Lower leg skin (tissue), 3 donors: ENCODE measurements at regions not wholly inside any gene's neighbourhood (a gene's known extent, or its start where the extent isn't known, plus 50 kb on each side); places are given as distances from the start of the nearest gene placed in this dataset.

Source experiments
- POLR2A ChIP-seq, 2 donors: fragments of 450-650 bp; IDR thresholded peaks; one replicate each; pipeline ENCODE4 v1.6.1; 2016 to 2017; ENCODE audit warnings: antibody characterized with exemption in 2 of 2, mild to moderate bottlenecking in 1 of 2, moderate library complexity in 1 of 2
- TF ChIP-seq, protein P1 (sequence below), 3 donors: fragments of 450-650 bp; IDR thresholded peaks; one replicate each; pipeline ENCODE4 v1.5.1; 2016; ENCODE audit warnings: antibody characterized with exemption in 3 of 3, mild to moderate bottlenecking in 3 of 3, moderate library complexity in 2 of 3

DNA sequence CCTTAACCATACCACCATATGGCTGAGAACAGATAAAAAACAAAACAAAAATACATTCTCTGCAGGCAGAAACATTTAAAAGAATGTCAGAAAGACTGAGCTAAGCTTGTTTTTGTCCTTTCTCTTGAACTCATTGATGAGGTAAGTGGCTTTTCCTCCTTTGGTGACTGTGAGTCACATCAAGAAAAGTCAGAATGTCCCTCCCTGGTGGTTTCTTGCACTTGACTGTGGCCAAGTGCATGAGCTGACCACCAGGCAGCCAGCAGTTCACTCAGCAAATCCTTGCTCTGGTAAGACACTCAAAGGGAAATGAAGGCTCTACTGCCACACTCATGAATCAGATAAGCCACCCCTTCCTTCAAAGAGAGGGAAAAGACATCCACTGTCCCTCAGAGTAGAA is 970.9 kb downstream of the TAF11L14 start:
- TF ChIP-seq, protein P1, sequence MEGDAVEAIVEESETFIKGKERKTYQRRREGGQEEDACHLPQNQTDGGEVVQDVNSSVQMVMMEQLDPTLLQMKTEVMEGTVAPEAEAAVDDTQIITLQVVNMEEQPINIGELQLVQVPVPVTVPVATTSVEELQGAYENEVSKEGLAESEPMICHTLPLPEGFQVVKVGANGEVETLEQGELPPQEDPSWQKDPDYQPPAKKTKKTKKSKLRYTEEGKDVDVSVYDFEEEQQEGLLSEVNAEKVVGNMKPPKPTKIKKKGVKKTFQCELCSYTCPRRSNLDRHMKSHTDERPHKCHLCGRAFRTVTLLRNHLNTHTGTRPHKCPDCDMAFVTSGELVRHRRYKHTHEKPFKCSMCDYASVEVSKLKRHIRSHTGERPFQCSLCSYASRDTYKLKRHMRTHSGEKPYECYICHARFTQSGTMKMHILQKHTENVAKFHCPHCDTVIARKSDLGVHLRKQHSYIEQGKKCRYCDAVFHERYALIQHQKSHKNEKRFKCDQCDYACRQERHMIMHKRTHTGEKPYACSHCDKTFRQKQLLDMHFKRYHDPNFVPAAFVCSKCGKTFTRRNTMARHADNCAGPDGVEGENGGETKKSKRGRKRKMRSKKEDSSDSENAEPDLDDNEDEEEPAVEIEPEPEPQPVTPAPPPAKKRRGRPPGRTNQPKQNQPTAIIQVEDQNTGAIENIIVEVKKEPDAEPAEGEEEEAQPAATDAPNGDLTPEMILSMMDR (IDR thresholded peaks at IDR 0.05) = no peak
- TF ChIP-seq POLR2A (IDR thresholded peaks at IDR 0.05) = no peak
